Adrenal gland (tissue), 9 donors: ENCODE measurements at regions not wholly inside any gene's neighbourhood (a gene's known extent, or its start where the extent isn't known, plus 50 kb on each side); places are given as distances from the start of the nearest gene placed in this dataset.

Experiments used
- DNase-seq, 7 donors: peaks; one replicate each; pipeline ENCODE4 v3.0.0-alpha.2; 2019 to 2020
- H3K27ac ChIP-seq, 5 donors: fragments of 200-600 bp; sonication (generic) in 4 of 5; 1 replicate in 3 of 5; 2 replicates in 2 of 5; pipeline versions ENCODE4 v1.5.1 to v1.8.0; 2016 to 2020; ENCODE audit warnings: mild to moderate bottlenecking in 1 of 5
- H3K27me3 ChIP-seq: fragments of 200-600 bp; 2 replicates; pipeline ENCODE4 v1.8.0; 2021
- H3K36me3 ChIP-seq, 2 donors: fragments of 200-600 bp; replicated peaks in 1 of 2; 1 replicate in 1 of 2; 2 replicates in 1 of 2; pipeline versions ENCODE4 v1.5.1 to v1.8.0; 2018 to 2022
- H3K4me1 ChIP-seq, 2 donors: fragments of 200-600 bp; replicated peaks in 1 of 2; 1 replicate in 1 of 2; 2 replicates in 1 of 2; pipeline versions ENCODE4 v1.5.1 to v1.8.0; 2018 to 2021
- H3K4me3 ChIP-seq, 4 donors: fragments of 200-600 bp; sonication (generic) in 3 of 4; one replicate each; pipeline ENCODE4 v1.5.1; 2016 to 2018
- H3K9me3 ChIP-seq, 3 donors: fragments of 200-600 bp; sonication (generic) in 1 of 3; replicated peaks in 1 of 3; 1 replicate in 2 of 3; 2 replicates in 1 of 3; pipeline versions ENCODE4 v1.5.1 to v1.8.0; 2016 to 2021
- CTCF ChIP-seq, 6 experiments: fragments of 450-650 bp in 4 of 6; fragments of 200-600 bp in 2 of 6; sonication (generic) in 1 of 6; IDR thresholded peaks; 1 replicate in 5 of 6; 2 replicates in 1 of 6; pipeline versions ENCODE4 v1.5.1 to v1.8.0; 2016 to 2021; ENCODE audit warnings: antibody characterized with exemption in 6 of 6, mild to moderate bottlenecking in 2 of 6, moderate library complexity in 1 of 6
- POLR2A ChIP-seq, 2 donors: fragments of 450-650 bp; IDR thresholded peaks; one replicate each; pipeline ENCODE4 v1.6.1; 2017; ENCODE audit warnings: antibody characterized with exemption in 2 of 2, mild to moderate bottlenecking in 2 of 2, moderate library complexity in 1 of 2
- WGBS, 4 donors: extraction: QIAGEN DNeasy Blood & Tissue Kit in 2 of 4; methylation state at CpG; one replicate each; pipeline versions ENCODE4 v1.1.5 to v1.1.7; 2013 to 2017; 5-methylcytosine and 5-hydroxymethylcytosine counted together
- intact Hi-C, 2 donors: fragments of 100-400 bp; cut with DNase I; formaldehyde crosslinking; loops; one replicate each; pipeline versions ENCODE4 v1.14.1 to v1.15.0; 2022 to 2023
- donor health status: healthy with polysubstance abuse.
- donor health status: Bipolar disorder and iron deficiency.
- donor health status: DM: yes; HTN: yes; CAD: no.
- donor health status: DM: no; HTN: no; CAD: no.
- donor health status: DM: no; HTN: no; CAD: no.

GRCh38 chr13:74747186-74747955 lies 613.2 kb upstream of the KLF12 start:
- Histone ChIP-seq H3K4me1 (no peaks in the 10 kb centered on the region), H3K27me3 (no peaks in the 10 kb centered on the region), H3K4me3 (no peak overlapping the region), H3K27ac (no peak overlapping the region), H3K9me3 (no peaks in the 10 kb centered on the region), H3K36me3 (no peaks in the 10 kb centered on the region)
- whole genome bisulfite sequencing, 4 donors, result 67 to 71% (median 69%) methylated on average over 6 of the region's 6 CpGs
- DNase-seq, result no peak
- no peak for TF ChIP-seq POLR2A (IDR thresholded peaks at IDR 0.05)
- no peak for TF ChIP-seq CTCF (IDR thresholded peaks at IDR 0.05)
- intact Hi-C loops, result no loop called here

GRCh38 chr13:74743992-74744391 lies 609.8 kb upstream of the KLF12 start:
- H3K27ac ChIP-seq, result no peak overlapping the region
- H3K4me3 ChIP-seq, result no peak overlapping the region
- TF ChIP-seq CTCF (IDR thresholded peaks at IDR 0.05) (no peak), POLR2A (IDR thresholded peaks at IDR 0.05) (no peak)
- H3K27me3 ChIP-seq, result no peaks in the 10 kb centered on the region
- no peaks in the 10 kb centered on the region for H3K4me1 ChIP-seq
- intact Hi-C loops, result no loop called here
- no peaks in the 10 kb centered on the region for H3K36me3 ChIP-seq
- 60 to 84% (median 71%) methylated on average over 3 of the region's 3 CpGs for WGBS, 4 donors
- no peaks in the 10 kb centered on the region for H3K9me3 ChIP-seq
- DNase-seq, result no peak

- no peak for DNase-seq
- no peak overlapping the region for H3K27ac ChIP-seq
- no peaks in the 10 kb centered on the region for H3K27me3 ChIP-seq
- H3K4me3 ChIP-seq, result no peak overlapping the region
- 88 to 94% (median 91%) methylated on average over 3 of the region's 3 CpGs for WGBS, 4 donors
- TF ChIP-seq CTCF (IDR thresholded peaks at IDR 0.05), result no peak
- TF ChIP-seq POLR2A (IDR thresholded peaks at IDR 0.05), result no peak
- no peaks in the 10 kb centered on the region for H3K9me3 ChIP-seq
- no peaks in the 10 kb centered on the region for H3K4me1 ChIP-seq
- H3K36me3 ChIP-seq, result no peaks in the 10 kb centered on the region
- intact Hi-C loops, result no loop called here
These were observed 607.5 kb upstream of the KLF12 start for GRCh38 chr13:74741732-74742131.

- intact Hi-C loops, result no loop called here
- Histone ChIP-seq H3K4me3 (no peak overlapping the region), H3K9me3 (no peaks in the 10 kb centered on the region), H3K36me3 (no peaks in the 10 kb centered on the region), H3K27me3 (no peaks in the 10 kb centered on the region), H3K27ac (no peak overlapping the region), H3K4me1 (no peaks in the 10 kb centered on the region)
- TF ChIP-seq CTCF (IDR thresholded peaks at IDR 0.05), result no peak
- no peak for TF ChIP-seq POLR2A (IDR thresholded peaks at IDR 0.05)
- no peak for DNase-seq
- WGBS, 4 donors, result 88 to 91% (median 90%) methylated on average over 8 of the region's 8 CpGs
These were observed 598.7 kb upstream of the KLF12 start for GRCh38 chr13:74732736-74733385.
